ENCODE measurements at regions not wholly inside any gene's neighbourhood (a gene's known extent, or its start where the extent isn't known, plus 50 kb on each side); places are given as distances from the start of the nearest gene placed in this dataset.

DNA sequence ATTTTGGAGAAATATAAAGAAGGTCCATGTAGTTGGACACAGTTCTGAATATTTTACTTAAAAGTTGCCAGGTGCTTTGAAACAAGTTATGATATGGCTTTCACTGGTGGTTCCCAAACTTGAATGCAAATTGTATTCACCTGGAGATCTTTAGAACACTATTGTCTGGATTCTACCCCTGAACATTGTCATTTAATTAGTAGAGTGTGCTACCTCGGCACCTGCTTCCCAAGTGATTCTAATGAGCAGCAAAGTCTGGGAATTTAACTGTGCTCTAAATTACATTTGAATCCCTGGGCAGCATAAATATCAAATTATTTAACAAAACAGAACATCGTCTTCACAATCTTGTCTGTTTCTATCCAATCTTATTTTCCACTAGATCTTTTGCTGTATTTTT, 2483.3 kb downstream of the PCDH9 start:
- TF ChIP-seq, protein P1, sequence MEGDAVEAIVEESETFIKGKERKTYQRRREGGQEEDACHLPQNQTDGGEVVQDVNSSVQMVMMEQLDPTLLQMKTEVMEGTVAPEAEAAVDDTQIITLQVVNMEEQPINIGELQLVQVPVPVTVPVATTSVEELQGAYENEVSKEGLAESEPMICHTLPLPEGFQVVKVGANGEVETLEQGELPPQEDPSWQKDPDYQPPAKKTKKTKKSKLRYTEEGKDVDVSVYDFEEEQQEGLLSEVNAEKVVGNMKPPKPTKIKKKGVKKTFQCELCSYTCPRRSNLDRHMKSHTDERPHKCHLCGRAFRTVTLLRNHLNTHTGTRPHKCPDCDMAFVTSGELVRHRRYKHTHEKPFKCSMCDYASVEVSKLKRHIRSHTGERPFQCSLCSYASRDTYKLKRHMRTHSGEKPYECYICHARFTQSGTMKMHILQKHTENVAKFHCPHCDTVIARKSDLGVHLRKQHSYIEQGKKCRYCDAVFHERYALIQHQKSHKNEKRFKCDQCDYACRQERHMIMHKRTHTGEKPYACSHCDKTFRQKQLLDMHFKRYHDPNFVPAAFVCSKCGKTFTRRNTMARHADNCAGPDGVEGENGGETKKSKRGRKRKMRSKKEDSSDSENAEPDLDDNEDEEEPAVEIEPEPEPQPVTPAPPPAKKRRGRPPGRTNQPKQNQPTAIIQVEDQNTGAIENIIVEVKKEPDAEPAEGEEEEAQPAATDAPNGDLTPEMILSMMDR (IDR thresholded peaks at IDR 0.05) = no peak
- no peak for TF ChIP-seq POLR2AphosphoS5 (IDR thresholded peaks at IDR 0.05)

Data from esophagus muscularis mucosa (tissue), 3 donors.